ENCODE measurements at regions not wholly inside any gene's neighbourhood (a gene's known extent, or its start where the extent isn't known, plus 50 kb on each side); places are given as distances from the start of the nearest gene placed in this dataset.

GRCh38 chr12:127300753-127301152 is 966.2 kb upstream of the TMEM132C start:
- Histone ChIP-seq H3K27ac (no peak overlapping the region), H3K36me3 (no peaks in the 10 kb centered on the region), H3K27me3 (no peaks in the 10 kb centered on the region), H3K9me3 (no peaks in the 10 kb centered on the region), H3K4me3 (no peak overlapping the region), H3K4me1 (no peaks in the 10 kb centered on the region)
- no peak for DNase-seq
- TF ChIP-seq CTCF (IDR thresholded peaks at IDR 0.05): no peak
- TF ChIP-seq POLR2A (IDR thresholded peaks at IDR 0.05): no peak

GRCh38 chr12:127301876-127302275 is 965.1 kb upstream of the TMEM132C start:
- Histone ChIP-seq H3K9me3 (no peaks in the 10 kb centered on the region), H3K27ac (no peak overlapping the region), H3K36me3 (no peaks in the 10 kb centered on the region), H3K4me3 (no peak overlapping the region), H3K27me3 (no peaks in the 10 kb centered on the region), H3K4me1 (no peaks in the 10 kb centered on the region)
- no peak for DNase-seq
- TF ChIP-seq CTCF (IDR thresholded peaks at IDR 0.05) (no peak), POLR2A (IDR thresholded peaks at IDR 0.05) (no peak)

- DNase-seq: no peak
- no peak for TF ChIP-seq CTCF (IDR thresholded peaks at IDR 0.05)
Measured at GRCh38 chr12:127304751-127305725, 961.9 kb upstream of the TMEM132C start.

GRCh38 chr12:127306604-127307215 is 960.3 kb upstream of the TMEM132C start:
- H3K9me3 ChIP-seq: no peaks in the 10 kb centered on the region
- no peak overlapping the region for H3K27ac ChIP-seq
- H3K4me1 ChIP-seq: no peaks in the 10 kb centered on the region
- H3K36me3 ChIP-seq: no peaks in the 10 kb centered on the region
- no peak for TF ChIP-seq POLR2A (IDR thresholded peaks at IDR 0.05)
- no peak for TF ChIP-seq CTCF (IDR thresholded peaks at IDR 0.05)
- H3K4me3 ChIP-seq: no peak overlapping the region
- no peak for DNase-seq
- no peaks in the 10 kb centered on the region for H3K27me3 ChIP-seq

More at GRCh38 chr12:127304751-127305725, 961.9 kb upstream of the TMEM132C start:
- Histone ChIP-seq H3K27me3 (no peaks in the 10 kb centered on the region), H3K9me3 (no peaks in the 10 kb centered on the region), H3K36me3 (no peaks in the 10 kb centered on the region), H3K4me3 (no peak overlapping the region), H3K27ac (no peak overlapping the region), H3K4me1 (no peaks in the 10 kb centered on the region)

GRCh38 chr12:127307528-127307927 is 959.4 kb upstream of the TMEM132C start:
- DNase-seq: no peak
- TF ChIP-seq CTCF (IDR thresholded peaks at IDR 0.05) (no peak), POLR2A (IDR thresholded peaks at IDR 0.05) (no peak)

More at GRCh38 chr12:127307528-127307927, 959.4 kb upstream of the TMEM132C start:
- Histone ChIP-seq H3K4me3 (no peak overlapping the region), H3K36me3 (no peaks in the 10 kb centered on the region), H3K9me3 (no peaks in the 10 kb centered on the region), H3K4me1 (no peaks in the 10 kb centered on the region), H3K27me3 (no peaks in the 10 kb centered on the region), H3K27ac (no peak overlapping the region)
